ENCODE measurements at regions not wholly inside any gene's neighbourhood (a gene's known extent, or its start where the extent isn't known, plus 50 kb on each side); places are given as distances from the start of the nearest gene placed in this dataset.

DNA sequence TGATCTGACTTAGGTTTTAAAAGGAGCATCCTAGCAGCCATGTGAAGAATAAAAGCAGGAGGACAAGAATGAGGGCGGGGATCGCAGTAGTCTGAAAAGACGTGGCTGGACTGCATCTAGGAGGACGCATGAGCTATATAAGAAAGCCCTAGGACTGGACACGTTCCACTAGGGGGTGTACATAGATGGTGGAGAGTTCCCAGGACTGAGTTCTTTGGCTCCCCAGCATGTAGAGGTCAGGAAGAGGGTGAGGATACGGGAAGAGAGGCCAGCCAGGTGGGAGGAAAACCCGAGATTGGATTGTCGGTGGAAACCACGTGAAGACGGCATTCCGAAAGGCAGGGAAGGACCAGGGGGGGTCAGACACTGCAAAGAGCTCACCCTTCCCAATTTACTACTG lies 64.2 kb upstream of the CFAP161 start:
- TF ChIP-seq CTCF (conservative IDR thresholded peaks at IDR 0.05; ENCODE audit: low read depth, low read length) (no peak), EZH2 (IDR thresholded peaks at IDR 0.05; ENCODE audit: low read length, unreplicated experiment) (no peak)

Measured in PC-3 (cell line).